Omental fat pad (tissue), 3 donors: ENCODE measurements at regions not wholly inside any gene's neighbourhood (a gene's known extent, or its start where the extent isn't known, plus 50 kb on each side); places are given as distances from the start of the nearest gene placed in this dataset.

ENCODE experiments used
- ATAC-seq: fragments of 150-250 bp; one replicate; pipeline ENCODE4 v1.9.1; 2016; ENCODE audit warnings: mild to moderate bottlenecking, moderate library complexity; ENCODE audit not compliant: low FRiP score
- DNase-seq: peaks from one replicate; pipeline ENCODE4 v3.0.0-alpha.2; 2019; ENCODE audit warnings: low spot score
- TF ChIP-seq, protein P1 (sequence below), 3 donors: fragments of 450-650 bp; IDR thresholded peaks; one replicate each; pipeline ENCODE4 v1.5.1; 2016 to 2017; ENCODE audit warnings: antibody characterized with exemption in 3 of 3, mild to moderate bottlenecking in 3 of 3, moderate library complexity in 2 of 3

GRCh38 chr22:22168190-22168940 is 76.2 kb upstream of the VPREB1 start:
- DNase-seq (no peak), ATAC-seq (no peak)
- TF ChIP-seq, protein P1, sequence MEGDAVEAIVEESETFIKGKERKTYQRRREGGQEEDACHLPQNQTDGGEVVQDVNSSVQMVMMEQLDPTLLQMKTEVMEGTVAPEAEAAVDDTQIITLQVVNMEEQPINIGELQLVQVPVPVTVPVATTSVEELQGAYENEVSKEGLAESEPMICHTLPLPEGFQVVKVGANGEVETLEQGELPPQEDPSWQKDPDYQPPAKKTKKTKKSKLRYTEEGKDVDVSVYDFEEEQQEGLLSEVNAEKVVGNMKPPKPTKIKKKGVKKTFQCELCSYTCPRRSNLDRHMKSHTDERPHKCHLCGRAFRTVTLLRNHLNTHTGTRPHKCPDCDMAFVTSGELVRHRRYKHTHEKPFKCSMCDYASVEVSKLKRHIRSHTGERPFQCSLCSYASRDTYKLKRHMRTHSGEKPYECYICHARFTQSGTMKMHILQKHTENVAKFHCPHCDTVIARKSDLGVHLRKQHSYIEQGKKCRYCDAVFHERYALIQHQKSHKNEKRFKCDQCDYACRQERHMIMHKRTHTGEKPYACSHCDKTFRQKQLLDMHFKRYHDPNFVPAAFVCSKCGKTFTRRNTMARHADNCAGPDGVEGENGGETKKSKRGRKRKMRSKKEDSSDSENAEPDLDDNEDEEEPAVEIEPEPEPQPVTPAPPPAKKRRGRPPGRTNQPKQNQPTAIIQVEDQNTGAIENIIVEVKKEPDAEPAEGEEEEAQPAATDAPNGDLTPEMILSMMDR (IDR thresholded peaks at IDR 0.05) = no peak

DNA sequence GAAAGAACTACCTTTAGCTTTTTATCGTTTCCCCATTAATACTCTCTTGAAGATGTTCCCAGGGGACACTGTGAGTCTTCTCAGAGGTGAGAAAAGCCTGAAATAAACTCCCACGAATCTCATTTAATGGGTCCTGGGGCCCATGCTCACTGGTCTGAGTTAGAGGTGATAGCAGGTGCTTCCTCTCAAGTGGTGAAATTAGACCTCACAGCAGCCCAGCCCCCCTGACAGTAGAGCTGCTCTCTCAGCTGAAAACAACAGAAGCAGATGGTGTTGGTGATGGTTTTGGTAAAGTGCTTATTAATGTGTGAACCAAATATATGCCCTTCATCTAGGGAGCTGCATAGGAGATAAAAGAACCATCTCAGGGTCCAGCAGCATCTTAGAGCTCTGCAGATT is 76.8 kb upstream of the VPREB1 start:
- TF ChIP-seq, protein P1 (IDR thresholded peaks at IDR 0.05) = no peak
- no peak for DNase-seq
- no peak for ATAC-seq

GRCh38 chr22:22166941-22167713 is 77.5 kb upstream of the VPREB1 start:
- no peak for DNase-seq
- TF ChIP-seq, protein P1 (IDR thresholded peaks at IDR 0.05) = no peak
- no peak for ATAC-seq

DNA sequence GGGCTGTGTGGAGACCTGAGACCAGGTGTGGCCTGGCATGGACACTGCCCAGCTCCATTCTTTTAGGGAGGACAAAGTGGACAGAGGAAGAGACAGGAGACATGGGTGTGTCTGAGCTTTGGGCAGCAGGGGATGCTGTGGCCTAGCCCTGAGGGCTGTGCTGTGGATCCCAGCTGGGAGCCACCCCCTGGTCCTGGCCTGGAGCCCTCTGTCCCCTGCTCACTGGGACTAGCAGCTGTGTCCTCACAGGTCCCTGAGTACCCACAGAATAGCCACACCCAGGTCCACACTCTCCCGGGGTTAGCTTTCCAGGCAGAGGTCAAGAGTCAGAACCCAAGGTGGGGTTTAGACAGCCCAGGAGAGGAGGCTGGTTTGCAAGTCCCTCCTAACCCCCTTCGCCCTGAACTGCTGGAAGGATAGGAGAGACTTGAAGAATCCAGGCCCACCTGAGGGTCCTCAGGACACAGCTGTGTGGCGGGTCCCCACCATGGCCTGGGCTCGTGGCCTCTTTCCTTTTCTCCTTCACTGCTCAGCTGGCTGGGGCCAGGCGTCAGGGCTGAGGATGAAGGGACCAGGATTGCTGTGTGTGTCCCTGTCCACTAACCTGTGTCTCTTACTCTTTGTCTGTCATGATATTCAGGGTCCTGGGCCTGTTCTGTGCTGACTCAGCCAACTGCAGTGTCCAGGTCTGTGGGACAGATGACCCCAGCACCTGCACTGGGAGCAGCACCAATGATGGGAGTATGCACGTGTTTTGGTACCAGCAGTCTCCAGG is 78.5 kb upstream of the VPREB1 start:
- no peak for ATAC-seq
- TF ChIP-seq, protein P1 (IDR thresholded peaks at IDR 0.05) = no peak
- no peak for DNase-seq

- TF ChIP-seq, protein P1 (IDR thresholded peaks at IDR 0.05) = no peak
- ATAC-seq = no peak
- no peak for DNase-seq
Measured at GRCh38 chr22:22164541-22165272, 79.9 kb upstream of the VPREB1 start.
